H1 (cell line): ENCODE measurements at regions not wholly inside any gene's neighbourhood (a gene's known extent, or its start where the extent isn't known, plus 50 kb on each side); places are given as distances from the start of the nearest gene placed in this dataset.

Experiments
- RNF2 ChIP-seq: fragments of 200-900, 300-1000 bp; sonication (generic); IDR thresholded peaks from 2 replicates; pipeline ENCODE4 v1.7.1; 2016; ENCODE audit warnings: borderline replicate concordance, low read depth, mild to moderate bottlenecking, antibody characterized with exemption, low read length; ENCODE audit not compliant: poor library complexity, severe bottlenecking; ENCODE audit errors: missing control alignments

DNA sequence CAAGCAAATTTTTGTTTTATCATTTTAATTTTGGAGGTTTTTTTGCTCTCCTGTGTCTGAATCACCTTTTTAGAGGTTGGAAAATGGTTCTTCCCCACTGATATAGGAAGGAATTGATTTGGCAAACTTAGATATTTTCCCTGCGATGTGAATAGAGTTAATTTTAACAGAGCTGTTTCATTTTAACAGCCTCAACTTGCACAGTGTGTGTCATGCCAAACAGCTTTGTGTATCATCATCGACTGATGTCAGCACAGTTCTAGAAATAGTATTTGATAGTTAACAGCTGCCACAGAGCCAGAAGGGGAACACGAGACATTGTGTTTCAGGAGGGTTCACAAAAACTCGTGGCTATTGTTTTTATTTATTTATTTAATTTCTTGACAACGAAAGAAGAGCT lies 243.1 kb upstream of the FOXN3 start (continued):
- no peak for TF ChIP-seq RNF2
